GM19452 (cell line): ENCODE measurements at regions not wholly inside any gene's neighbourhood (a gene's known extent, or its start where the extent isn't known, plus 50 kb on each side); places are given as distances from the start of the nearest gene placed in this dataset.
"Not testable (repeated sequence)": the region's sequence is repeated elsewhere in the genome, so short reads cannot be mapped to it uniquely, and the experiment has no call there.

ENCODE experiments used
- ATAC-seq: cut with Tn5 transposase; IDR thresholded peaks from one replicate; pipeline ENCODE4 v1.9.1; 2021; ENCODE audit not compliant: unreplicated experiment

DNA sequence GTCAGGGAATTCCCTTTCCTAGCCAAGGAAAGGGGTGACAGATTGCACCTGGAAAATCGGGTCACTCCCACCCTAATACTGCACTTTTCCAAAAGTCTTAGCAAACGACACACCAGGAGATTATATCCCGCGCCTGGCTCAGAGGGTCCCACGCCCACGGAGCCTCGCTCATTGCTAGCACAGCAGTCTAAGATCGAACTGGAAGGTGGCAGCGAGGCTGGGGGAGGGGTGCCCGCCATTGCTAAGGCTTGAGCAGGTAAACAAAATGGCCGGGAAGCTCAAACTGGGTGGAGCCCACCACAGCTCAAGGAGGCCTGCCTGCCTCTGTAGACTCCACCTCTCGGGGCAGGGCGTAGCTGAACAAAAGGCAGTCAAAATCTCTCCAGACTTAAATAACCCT, 440.2 kb upstream of the PHF14 start:
- ATAC-seq, result not testable (repeated sequence)

DNA sequence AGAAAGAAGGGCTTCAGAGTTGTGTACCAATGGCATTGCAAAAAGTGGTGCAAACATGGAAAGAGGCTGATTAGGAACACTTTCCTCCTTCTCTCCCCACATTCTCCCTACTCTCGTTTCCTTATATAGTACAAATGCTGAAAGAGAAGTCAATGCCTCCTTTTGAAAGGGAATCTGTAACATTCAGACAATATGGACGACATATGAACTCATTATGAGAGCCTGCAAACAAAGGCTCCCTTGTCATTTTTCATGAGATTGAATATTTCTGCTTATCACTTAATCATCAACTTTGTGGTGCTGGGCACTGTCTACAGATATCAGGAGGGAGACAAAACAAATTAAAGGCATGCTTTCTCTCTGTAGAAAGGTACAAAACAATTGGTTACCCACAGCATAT, 437.1 kb upstream of the PHF14 start:
- no peak for ATAC-seq

DNA sequence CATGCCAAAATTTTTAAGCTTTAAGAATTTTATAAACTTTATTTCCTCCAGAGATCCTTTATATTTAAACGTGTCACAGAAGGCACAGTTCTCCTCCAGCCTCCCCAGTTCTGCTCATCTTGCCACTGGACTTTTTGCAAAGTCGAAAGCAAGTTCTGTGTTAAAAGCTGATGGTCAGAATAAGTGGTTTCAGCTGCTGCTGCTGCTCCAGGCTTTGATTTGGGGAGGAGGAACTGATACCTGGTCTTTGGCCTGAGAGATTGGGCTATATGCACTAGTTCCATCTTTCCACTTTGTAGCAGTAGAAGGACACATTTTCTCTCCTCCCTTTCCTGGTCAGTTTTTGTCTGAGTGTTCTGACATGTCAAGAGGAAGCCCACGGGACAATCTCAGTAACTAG, 435.9 kb upstream of the PHF14 start:
- no peak for ATAC-seq

DNA sequence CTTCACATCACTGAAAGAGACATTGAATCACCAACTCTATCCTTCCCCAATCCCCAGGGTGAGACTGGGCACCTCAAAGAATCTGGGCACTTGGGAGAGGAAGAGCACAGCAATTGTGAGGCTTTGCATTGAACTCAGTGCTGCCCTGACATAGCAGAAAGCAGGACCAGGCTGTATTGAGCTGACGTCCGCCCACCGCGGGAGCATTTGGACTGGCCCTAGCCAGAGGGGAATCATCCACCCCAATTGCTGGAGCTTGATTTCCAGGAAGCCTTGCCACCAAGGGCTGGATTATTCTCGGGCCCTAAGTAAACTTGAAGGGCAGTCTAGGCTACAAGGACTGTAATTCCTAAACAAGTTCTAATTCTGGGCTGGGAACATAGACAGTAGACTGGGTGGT, 416.3 kb upstream of the PHF14 start:
- no peak for ATAC-seq

DNA sequence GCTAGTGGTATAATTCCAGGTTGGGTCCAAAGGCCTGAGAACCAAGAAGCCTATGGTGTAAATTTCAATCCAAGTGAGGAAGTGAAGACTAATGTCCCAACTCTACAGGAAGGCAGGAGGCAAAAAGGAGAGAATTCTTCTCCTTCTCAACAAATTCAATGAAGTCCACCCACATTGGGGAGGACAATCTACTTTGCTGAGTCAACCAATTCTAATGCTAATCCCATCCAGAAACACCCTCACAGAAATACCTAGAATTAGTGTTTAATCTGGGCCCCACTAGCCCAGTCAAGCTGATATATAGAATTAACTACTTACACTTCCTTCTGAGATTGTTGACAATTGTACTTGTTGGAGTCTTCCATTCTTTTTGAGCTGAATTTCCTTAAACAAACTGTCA, 413.2 kb upstream of the PHF14 start:
- ATAC-seq, result no peak

DNA sequence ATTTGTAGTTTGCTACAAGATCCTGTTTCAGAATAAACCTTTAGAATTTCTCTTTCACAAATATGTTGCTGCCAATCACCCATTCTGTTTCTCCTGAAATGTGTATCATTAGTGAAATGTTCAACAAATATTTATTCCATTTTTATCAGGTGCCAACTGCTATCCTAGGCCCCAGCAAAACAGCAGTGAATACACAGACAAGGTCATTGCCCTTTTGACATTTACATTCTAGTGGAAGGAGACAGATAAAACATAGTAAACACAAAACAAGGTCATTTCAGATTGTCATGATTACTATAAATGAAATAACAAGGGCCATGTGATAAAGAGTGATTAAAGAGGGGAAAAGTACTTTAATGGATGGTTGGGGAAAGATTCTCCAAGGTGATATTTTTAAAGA, 404.8 kb upstream of the PHF14 start:
- ATAC-seq, result no peak

DNA sequence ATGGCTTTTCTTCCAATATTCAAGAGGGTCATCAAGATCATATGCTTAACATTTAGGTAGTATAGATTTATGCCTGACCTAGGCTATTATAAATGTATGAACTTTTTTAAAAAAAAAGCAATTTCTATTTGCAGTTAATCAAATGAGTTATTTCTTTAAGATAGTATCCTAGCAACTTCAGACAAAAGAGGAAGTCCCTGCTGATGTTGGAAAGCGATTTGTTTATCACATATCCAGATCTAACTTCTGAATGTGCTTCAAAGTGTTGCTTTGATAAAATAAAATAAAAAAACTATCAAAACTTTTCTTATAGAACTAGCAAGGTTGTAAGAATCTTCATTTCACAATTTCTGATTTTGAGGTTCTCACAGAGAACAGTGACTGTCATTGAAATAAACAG, 401.9 kb upstream of the PHF14 start:
- ATAC-seq, result no peak

DNA sequence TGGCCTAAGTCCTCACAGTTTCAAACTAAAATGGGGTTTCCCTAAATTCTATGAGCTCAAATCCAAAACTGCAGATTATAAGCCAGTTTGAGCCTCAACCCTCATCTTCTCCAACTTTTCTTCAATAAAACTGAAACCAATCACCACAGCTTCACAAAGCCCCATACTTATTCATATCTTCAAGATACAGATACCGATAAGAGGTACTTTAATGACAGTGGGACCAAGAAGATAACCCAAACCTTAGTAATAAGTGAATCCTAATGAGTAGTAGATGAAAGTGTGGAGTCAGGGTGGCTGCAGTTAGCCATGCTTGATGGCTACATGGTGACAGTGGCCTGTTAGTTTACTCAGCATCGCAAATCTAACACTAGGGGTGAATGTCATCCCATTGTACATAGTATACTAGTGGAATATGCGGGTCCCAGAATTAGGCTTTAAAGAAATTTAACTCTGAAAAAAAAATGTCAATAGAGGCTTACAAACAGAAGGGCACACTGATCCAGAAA, 395.8 kb upstream of the PHF14 start:
- ATAC-seq, result no peak

DNA sequence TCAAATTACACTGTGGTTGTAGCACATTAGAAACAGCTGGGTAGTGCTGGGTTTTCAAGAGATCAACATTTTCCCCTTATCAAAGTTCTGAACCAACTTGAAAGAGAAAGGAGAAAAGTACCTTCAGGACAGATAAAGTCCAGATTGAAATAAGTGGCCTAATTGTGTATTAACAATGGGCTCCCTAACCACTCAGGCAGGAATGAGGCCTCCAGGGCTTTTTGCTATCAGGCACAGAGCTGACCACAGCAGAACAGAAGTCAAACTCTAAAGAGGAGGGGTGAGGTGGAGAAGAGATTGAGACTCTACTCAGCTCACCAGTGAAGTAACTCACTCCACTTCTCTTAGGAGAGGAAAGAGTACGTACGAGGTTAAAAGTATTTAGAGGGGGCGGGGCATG, 394.1 kb upstream of the PHF14 start:
- ATAC-seq, result no peak

DNA sequence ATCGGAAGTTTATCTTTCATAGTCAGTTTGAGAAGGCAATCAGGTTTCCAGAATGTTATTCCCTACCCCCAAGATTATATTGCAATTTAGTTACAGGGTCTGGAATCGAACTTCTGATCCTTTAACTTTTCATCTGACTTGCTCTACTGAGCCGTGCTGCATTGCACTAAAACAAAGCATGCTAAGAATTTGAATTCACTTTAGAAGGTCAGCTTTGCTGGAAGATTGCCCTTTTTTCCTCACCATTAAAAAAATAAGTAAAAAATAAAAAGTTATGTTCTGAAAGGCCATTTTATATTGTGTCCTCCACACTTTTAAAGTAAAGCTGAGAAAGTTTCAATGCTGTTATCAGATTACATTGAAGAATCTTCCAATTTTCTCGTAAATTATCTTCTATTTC, 388.8 kb upstream of the PHF14 start:
- no peak for ATAC-seq

DNA sequence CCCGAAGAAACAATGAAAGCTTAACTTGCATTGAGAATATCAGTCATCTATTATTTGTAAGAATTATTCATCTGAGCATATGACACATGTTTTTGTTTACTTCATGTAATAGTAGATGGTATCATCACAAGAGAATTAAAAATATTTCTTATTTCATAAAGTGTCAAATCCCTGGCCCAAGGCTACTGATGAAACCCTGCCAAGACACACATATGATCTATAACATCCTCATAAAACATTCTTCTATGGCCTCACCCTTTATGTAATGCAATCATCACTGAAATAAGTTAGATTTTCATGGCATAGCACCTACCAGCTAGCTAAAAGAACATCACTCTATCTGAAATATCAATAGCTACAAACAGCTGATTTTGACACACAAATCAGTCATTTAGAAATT, 385.6 kb upstream of the PHF14 start:
- ATAC-seq, result no peak

DNA sequence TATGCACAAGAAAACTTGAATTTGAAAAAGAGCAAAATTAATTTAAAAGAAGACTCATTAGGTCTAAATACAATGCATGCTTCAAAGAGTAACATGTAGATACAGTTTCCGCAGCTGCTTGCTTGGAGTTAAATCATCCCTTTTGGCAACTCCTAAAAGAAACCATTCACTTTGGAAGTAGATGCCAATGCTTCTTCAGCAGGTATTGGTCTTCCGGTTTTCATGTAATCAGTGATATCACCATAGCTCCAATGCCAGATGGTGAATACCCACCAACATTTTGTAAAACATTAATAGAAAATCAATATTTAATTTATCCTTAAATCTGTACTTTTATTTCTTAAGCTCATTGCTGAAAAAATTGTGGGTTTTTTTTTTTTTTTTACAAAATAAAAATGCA, 381.1 kb upstream of the PHF14 start:
- ATAC-seq, result no peak

DNA sequence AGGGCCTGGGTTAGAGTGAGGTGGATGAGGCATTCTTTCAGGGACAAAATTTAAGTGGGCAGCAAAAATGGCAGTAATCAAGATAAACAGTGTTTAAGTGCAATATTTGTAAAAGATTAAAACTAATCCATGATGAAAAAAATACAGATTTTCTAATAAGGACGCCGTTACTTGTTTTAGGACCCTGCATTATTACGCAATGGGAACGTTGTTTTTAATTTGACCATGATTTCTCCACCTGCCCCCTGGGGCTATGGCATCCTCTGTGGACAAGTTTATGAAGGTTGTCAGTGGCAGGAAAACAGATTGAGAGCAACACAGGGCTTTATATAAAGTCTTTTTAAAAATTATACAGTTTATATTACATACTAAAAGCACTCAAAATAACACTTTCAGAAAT, 380.6 kb upstream of the PHF14 start:
- ATAC-seq, result no peak

DNA sequence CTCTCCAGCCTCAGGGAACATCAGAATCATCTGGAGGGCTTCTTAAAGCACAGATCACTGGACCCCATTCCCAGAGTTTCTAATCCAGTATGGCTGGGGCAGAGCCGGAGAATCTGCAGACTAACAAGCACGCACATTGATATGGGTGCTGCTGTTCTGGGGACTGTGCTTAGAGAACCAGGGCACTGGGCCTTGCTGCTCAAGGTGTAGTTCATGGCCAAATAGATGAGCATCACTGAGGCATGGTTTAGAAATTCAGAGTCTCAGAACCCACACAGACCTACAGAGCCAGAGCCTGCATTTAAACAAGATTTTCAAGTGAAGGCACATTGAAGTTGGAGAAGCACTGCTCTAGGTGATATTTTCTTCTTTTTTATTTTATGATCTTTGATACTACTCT, 376.8 kb upstream of the PHF14 start:
- ATAC-seq, result no peak

DNA sequence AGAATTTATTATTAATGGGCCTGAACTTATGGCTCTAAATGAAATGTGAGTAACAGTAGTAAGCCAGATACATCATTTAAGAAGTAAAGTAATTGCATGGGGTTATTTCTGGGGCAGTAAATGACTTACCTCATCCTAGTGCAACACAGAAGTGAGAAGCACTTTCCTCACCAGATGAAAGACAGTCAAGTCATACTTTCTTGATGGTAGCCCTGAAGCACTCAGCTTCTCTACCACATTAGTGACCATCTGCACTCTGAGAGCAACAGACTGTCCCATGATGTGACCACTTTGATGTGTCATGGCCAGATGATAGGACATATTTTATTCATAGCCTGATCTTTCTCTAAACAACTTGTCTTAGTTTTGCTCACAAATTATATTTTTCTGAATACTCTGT, 369.5 kb upstream of the PHF14 start:
- ATAC-seq, result no peak

DNA sequence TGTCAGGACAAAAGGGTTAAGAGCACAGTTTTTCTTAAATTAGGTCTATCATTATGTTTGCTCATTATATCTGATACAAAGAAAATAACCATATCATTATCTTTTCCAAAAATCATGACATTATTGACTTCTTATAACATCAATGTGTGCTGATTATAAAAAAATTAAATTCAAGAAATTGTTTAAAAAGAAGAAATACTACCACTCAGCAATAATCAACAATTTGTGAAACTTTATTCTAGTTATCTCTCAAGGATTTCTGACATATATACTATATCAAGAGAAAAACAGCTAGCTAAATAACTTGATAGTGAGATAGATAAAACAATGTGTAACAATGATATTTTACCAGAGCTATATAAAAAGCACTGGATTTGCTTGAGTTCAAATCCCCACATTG, 360.7 kb upstream of the PHF14 start:
- no peak for ATAC-seq

DNA sequence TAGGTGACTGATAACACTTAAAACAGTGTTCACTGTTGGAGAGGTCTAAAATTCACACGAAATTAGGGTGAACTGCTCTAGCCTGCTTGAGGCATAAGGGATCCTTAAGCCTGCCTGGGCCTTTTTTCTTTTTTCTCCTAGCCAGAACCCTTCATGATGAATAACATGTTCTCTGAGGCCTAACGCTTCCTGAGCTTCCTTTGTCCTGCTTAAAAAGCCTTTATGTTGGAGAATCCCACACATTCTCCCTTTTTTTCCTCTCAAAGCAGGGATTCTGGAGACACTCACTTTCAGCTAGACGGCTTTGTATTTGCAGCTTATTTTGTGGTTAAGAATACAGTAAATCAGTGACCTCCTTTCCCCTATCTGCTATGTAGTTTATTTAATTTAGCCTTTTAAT, 354.7 kb upstream of the PHF14 start:
- ATAC-seq, result no peak

DNA sequence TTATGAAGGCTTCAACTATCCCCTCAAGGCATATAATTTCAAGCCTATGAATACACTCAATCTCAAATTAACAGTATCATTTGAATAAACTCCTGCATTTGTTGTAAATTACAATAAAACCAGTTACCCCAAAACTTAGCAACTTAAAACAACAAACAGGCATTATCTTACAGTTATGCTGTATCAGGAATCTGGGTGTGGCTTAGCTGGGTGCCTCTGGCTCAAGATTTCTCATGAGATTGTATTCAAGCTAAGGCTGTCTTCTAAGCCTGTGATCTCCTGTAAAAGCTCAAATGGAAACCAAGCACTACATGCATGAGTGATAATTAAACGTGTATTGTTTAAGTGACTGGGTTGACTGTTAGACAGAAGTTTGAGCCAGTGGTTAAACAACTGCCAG, 341.0 kb upstream of the PHF14 start:
- ATAC-seq, result no peak

DNA sequence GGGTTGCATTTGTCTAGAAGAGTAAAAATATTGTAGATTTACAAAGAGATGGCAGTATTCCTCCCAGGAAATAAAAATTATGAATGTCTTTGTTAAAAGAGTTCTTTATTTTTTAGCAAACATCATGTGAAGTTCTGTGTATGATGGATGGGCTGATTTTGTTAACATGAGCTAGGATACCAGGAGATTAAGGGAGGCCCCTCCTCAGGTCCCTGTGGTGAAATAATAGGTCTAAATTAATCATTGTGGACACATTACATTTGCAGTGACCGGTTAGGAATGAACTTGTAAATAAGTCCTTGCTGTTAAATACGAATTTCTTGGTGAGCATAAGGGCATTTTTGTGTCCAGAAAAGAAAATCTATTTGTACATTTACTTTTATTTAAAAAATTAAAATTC, 339.4 kb upstream of the PHF14 start:
- ATAC-seq, result no peak

DNA sequence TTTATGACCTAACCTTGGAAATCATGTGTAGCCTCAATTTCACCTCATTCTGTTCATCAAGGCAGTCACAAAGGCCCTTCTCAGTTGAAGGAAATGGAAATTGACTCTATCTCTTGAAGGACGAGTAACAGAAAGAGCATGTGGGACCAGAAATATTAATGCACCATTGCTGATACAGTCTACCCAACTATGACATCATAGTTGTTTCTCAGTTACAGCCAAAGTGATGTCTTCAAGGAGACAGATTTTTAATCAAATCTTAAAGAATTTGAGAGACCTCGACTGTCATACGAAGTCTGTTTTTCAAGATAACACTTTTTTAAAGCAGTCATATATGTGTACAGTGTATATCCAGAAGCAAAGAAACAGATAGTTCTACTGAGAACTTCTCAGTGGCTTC, 335.7 kb upstream of the PHF14 start:
- no peak for ATAC-seq

DNA sequence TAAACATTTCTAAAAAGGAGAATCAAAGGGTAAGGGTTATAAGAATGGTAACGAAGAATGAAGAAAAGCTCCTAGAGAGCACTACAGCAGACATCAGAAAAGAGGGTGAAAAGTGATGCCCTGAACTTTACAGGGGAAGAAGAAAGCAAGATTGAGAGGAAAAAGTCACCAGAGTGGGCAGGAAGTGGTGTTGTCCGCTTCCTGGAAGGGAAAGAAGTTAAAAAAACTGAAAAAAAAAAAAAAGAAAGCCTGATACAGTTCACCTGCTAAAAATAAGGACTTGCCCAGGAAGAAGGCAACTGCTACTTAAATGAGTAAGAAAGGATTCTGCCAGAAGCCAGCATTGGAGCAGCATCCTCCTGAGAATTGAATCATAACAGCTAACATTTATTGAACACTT, 330.1 kb upstream of the PHF14 start:
- no peak for ATAC-seq

DNA sequence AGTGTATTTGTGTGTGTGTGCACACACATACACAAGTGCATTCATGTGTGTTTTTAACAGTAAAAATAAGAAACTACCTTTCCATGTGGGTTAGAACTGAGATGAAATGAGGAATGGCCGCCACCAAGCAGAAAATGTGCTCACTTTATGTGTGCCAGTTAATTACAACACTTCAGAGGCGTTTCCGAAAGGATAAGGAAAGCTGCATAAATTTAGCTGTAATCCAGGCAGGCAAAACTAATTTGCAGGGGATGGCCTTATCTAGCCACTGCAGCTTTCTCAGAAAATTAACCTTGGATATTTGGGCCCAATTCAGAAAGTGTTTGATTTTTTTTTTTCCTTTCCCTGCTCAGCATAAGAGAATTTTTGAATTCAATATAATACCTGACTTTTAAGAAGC, 328.8 kb upstream of the PHF14 start:
- no peak for ATAC-seq

DNA sequence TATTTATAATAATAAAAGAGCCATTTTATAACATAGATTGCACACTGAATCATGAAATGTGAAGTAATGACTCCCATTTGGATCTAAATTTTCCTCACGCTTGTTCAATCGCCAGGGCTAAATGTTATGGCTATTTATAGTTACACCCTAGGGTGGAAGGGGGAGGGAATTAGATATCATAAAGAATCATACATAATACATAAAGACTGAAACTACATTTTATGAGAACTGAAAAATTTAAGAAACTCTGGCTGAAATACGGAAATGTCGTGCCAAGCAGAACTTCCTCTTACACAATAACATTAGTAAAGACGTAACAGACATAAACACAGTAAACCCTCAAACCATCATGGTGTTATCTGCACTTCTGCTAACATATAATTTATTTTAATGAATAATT, 327.5 kb upstream of the PHF14 start:
- ATAC-seq, result no peak

DNA sequence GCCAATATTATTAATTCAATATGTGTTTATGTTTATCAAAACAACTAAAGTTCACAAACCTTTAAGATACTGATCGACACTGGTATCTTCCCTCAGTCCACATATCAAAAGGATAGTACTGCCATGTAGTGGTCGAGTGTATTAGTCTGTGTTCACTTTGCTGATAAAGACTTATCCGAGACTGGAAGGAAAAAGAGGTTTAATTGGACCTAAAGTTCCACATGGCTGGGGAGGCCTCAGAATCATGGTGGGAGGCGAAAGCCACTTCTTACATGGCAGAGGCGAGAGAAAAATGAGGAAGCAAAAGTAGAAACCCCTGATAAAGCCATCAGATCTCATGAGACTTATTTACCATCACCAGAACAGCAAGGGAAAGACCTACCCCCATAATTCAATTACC, 325.4 kb upstream of the PHF14 start:
- no peak for ATAC-seq
